Body of pancreas (tissue), 4 donors: ENCODE measurements at regions not wholly inside any gene's neighbourhood (a gene's known extent, or its start where the extent isn't known, plus 50 kb on each side); places are given as distances from the start of the nearest gene placed in this dataset.

Experiments used
- ATAC-seq: fragments of 150-250 bp; one replicate; pipeline ENCODE4 v1.9.1; 2016
- DNase-seq, 4 donors: peaks; one replicate each; pipeline ENCODE4 v3.0.0-alpha.2; 2019
- H3K27ac ChIP-seq, 4 donors: fragments of 200-600 bp; sonication (generic); 1 replicate in 3 of 4; 2 replicates in 1 of 4; pipeline versions ENCODE4 v1.5.1 to v1.6.1; 2016 to 2019; ENCODE audit warnings: mild to moderate bottlenecking in 1 of 4, mixed read lengths in 1 of 4, moderate library complexity in 1 of 4
- H3K27me3 ChIP-seq, 2 donors: fragments of 200-600 bp; sonication (generic); one replicate each; pipeline ENCODE4 v1.6.0; 2016; ENCODE audit warnings: mild to moderate bottlenecking in 1 of 2
- H3K36me3 ChIP-seq, 2 donors: fragments of 200-600 bp; sonication (generic); replicated peaks in 1 of 2; 2 replicates each; pipeline ENCODE4 v1.5.1; 2016; ENCODE audit warnings: low read depth in 2 of 2; ENCODE audit not compliant: insufficient read depth in 1 of 2
- H3K4me1 ChIP-seq: fragments of 200-600 bp; sonication (generic); one replicate; pipeline ENCODE4 v1.6.0; 2016
- H3K4me3 ChIP-seq, 2 donors: fragments of 200-600 bp; sonication (generic); 1 replicate in 1 of 2; 2 replicates in 1 of 2; pipeline ENCODE4 v1.5.1; 2016 to 2019
- H3K9me3 ChIP-seq, 3 donors: fragments of 200-600 bp; sonication (generic); 1 replicate in 2 of 3; 2 replicates in 1 of 3; pipeline ENCODE4 v1.5.1; 2016
- CTCF ChIP-seq, 7 experiments: fragments of 450-650 bp in 4 of 7; fragments of 200-600 bp in 3 of 7; sonication (generic) in 3 of 7; IDR thresholded peaks; one replicate each; pipeline ENCODE4 v1.5.1; 2016 to 2019; ENCODE audit warnings: antibody characterized with exemption in 7 of 7
- POLR2A ChIP-seq, 3 donors: fragments of 450-650 bp; IDR thresholded peaks; one replicate each; pipeline ENCODE4 v1.6.1; 2016; ENCODE audit warnings: antibody characterized with exemption in 3 of 3, mild to moderate bottlenecking in 2 of 3
- WGBS, 2 donors: methylation state at CpG; one replicate each; pipeline ENCODE4 v1.1.5; 2017; 5-methylcytosine and 5-hydroxymethylcytosine counted together
- intact Hi-C: fragments of 100-400 bp; cut with DNase I; formaldehyde crosslinking; loops from one replicate; pipeline ENCODE4 v1.15.1; 2023

GRCh38 chr5:159442206-159442850 lies 112.0 kb upstream of the IL12B start:
- no peak for TF ChIP-seq POLR2A (IDR thresholded peaks at IDR 0.05)
- no peak for TF ChIP-seq CTCF (IDR thresholded peaks at IDR 0.05)
- intact Hi-C loops: loop anchor here (10.0 kb wide), 1 partner anchor 542 kb away; no protein-coding TSS in a partner anchor
- H3K4me3 ChIP-seq: no peak overlapping the region
- H3K27me3 ChIP-seq: no peaks in the 10 kb centered on the region
- no peak overlapping the region for H3K27ac ChIP-seq
- ATAC-seq: no peak
- WGBS, 2 donors: 37 to 45% methylated on average over 10 to 12 of the region's 12 CpGs
- H3K4me1 ChIP-seq: no peaks in the 10 kb centered on the region
- DNase-seq: no peak
- H3K9me3 ChIP-seq: no peaks in the 10 kb centered on the region
- H3K36me3 ChIP-seq: no peaks in the 10 kb centered on the region

DNA sequence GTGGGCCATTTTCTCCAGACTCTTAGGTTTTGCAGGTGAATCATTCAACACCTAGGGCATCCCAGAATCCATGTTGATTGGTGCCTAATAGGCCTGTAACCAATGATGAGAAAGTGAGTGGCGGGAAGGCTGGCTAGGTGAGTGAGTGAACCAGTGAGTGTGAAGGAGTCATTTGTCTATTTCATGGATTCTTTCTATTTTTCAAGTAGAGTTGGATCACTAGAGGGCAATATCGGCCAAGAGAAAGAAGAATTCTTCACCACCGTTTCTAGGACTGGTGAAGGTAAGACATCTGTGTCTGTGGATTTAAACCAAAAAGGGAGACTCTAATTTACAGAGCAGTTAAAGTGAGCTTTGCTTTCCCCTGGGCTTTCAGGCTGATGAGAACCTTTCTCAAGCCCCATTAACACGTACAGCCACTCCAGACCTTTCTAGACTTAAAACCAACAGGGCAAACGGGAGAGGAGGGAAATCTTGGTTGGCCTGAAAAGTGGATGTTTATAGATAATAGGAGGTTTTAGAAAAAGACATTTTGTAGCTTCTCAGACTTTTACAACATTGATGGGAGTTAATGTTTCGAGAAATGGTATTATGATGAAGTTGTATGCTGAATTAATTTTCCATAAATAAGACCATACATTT lies 114.3 kb upstream of the IL12B start:
- Histone ChIP-seq H3K27me3 (no peaks in the 10 kb centered on the region), H3K4me3 (no peak overlapping the region), H3K36me3 (no peaks in the 10 kb centered on the region), H3K27ac (no peak overlapping the region), H3K9me3 (no peaks in the 10 kb centered on the region), H3K4me1 (no peaks in the 10 kb centered on the region)
- WGBS, 2 donors: 38 to 47% methylated on average over 6 of the region's 6 CpGs
- no peak for TF ChIP-seq POLR2A (IDR thresholded peaks at IDR 0.05)
- TF ChIP-seq CTCF (IDR thresholded peaks at IDR 0.05): peak in 4 of 7 experiments; percentile 28 to 49 (median 44)
- ATAC-seq: no peak
- no peak for DNase-seq
- intact Hi-C loops: loop anchor here (10.0 kb wide), 1 partner anchor 540 kb away; no protein-coding TSS in a partner anchor

GRCh38 chr5:159447116-159447515 lies 116.8 kb upstream of the IL12B start:
- no peaks in the 10 kb centered on the region for H3K27me3 ChIP-seq
- 63 to 67% methylated on average over 1 of the region's 1 CpG for WGBS, 2 donors
- DNase-seq (no peak), ATAC-seq (no peak)
- intact Hi-C loops: loop anchor here (10.0 kb wide), 1 partner anchor 538 kb away; no protein-coding TSS in a partner anchor
- H3K4me1 ChIP-seq: no peaks in the 10 kb centered on the region
- no peak overlapping the region for H3K27ac ChIP-seq
- no peaks in the 10 kb centered on the region for H3K36me3 ChIP-seq
- H3K9me3 ChIP-seq: no peaks in the 10 kb centered on the region
- no peak overlapping the region for H3K4me3 ChIP-seq
- no peak for TF ChIP-seq CTCF (IDR thresholded peaks at IDR 0.05)
- TF ChIP-seq POLR2A (IDR thresholded peaks at IDR 0.05): no peak

DNA sequence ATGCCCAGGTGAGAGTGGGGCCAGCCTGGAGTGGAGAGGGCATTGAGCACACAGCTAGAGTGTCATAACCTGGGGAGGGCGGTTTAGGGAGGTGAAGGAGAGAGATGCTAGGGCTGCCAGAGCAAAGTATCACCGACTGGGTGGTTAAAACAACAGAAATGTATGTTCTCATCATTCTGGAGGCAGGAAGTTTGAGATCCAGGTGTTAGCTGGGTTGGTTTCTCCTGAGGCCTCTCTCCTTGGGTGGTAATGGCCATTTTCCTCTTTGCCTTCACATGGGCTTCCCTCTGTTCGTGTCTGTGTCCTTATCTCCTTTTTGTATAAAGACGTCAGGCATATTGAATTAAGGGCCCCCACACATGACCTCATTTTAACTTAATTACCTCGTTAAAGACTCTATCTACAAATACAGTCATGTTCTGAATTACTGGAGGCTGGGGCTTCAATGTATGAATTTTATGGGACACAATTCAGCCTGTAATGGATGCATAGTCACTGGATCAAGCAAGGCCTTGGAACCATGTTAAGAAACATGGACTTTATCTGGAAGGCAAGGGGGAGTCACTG lies 118.6 kb upstream of the IL12B start:
- Histone ChIP-seq H3K36me3 (no peaks in the 10 kb centered on the region), H3K27me3 (no peaks in the 10 kb centered on the region), H3K9me3 (no peaks in the 10 kb centered on the region), H3K4me3 (no peak overlapping the region), H3K4me1 (no peaks in the 10 kb centered on the region), H3K27ac (no peak overlapping the region)
- TF ChIP-seq POLR2A (IDR thresholded peaks at IDR 0.05) (no peak), CTCF (IDR thresholded peaks at IDR 0.05) (no peak)
- 50 to 58% methylated on average over 5 of the region's 5 CpGs for WGBS, 2 donors
- ATAC-seq (no peak), DNase-seq (no peak)
- intact Hi-C loops: loop anchor here (10.0 kb wide), 1 partner anchor 536 kb away; no protein-coding TSS in a partner anchor
